Stomach (tissue), 8 donors: ENCODE measurements at regions not wholly inside any gene's neighbourhood (a gene's known extent, or its start where the extent isn't known, plus 50 kb on each side); places are given as distances from the start of the nearest gene placed in this dataset.
A peak's percentile ranks its signal among the peaks of the same experiment; 100 is the strongest.

Experiments
- DNase-seq, 2 donors: peaks; one replicate each; pipeline versions ENCODE4 v3.0.0 to v3.0.0-alpha.2; 2013 to 2019
- H3K27ac ChIP-seq, 5 donors: fragments of 200-600 bp in 4 of 5; sonication (generic) in 4 of 5; one replicate each; pipeline ENCODE4 v1.5.1; 2013 to 2019; ENCODE audit warnings: mild to moderate bottlenecking in 1 of 5, moderate library complexity in 1 of 5
- H3K27me3 ChIP-seq, 3 donors: fragments of 200-600 bp; sonication (generic); one replicate each; pipeline ENCODE4 v1.5.1; 2017 to 2019; ENCODE audit warnings: mixed run types in 1 of 3
- H3K36me3 ChIP-seq, 4 donors: fragments of 200-600 bp; sonication (generic); 1 replicate in 3 of 4; 2 replicates in 1 of 4; pipeline ENCODE4 v1.5.1; 2016 to 2019
- H3K4me1 ChIP-seq, 4 donors: fragments of 200-600 bp; sonication (generic); one replicate each; pipeline ENCODE4 v1.5.1; 2016 to 2019
- H3K4me3 ChIP-seq, 4 donors: fragments of 200-600 bp; sonication (generic) in 3 of 4; one replicate each; pipeline ENCODE4 v1.5.1; 2016 to 2019; ENCODE audit warnings: mild to moderate bottlenecking in 1 of 4
- H3K9me3 ChIP-seq, 4 donors: fragments of 200-600 bp; sonication (generic); one replicate each; pipeline ENCODE4 v1.5.1; 2016 to 2019
- EP300 ChIP-seq: sonication (generic); formaldehyde crosslinking; IDR thresholded peaks from one replicate; pipeline ENCODE4 v1.6.1; 2017; ENCODE audit warnings: antibody characterized with exemption
- POLR2A ChIP-seq, 4 donors: fragments of 450-650 bp; IDR thresholded peaks; one replicate each; pipeline ENCODE4 v1.6.1; 2016; ENCODE audit warnings: antibody characterized with exemption in 4 of 4, control low read depth in 2 of 4, mild to moderate bottlenecking in 1 of 4, moderate library complexity in 1 of 4
- POLR2AphosphoS5 ChIP-seq, 3 donors: sonication (generic); formaldehyde crosslinking; IDR thresholded peaks; one replicate each; pipeline ENCODE4 v1.6.1; 2016; ENCODE audit warnings: antibody characterized with exemption in 3 of 3
- WGBS, 5 donors: extraction: QIAGEN DNeasy Blood & Tissue Kit in 3 of 5; methylation state at CpG; one replicate each; pipeline versions ENCODE4 v1.1.5 to v1.1.7; 2013 to 2018; 5-methylcytosine and 5-hydroxymethylcytosine counted together
- intact Hi-C: fragments of 100-400 bp; cut with DNase I; formaldehyde crosslinking; loops from one replicate; pipeline ENCODE4 v1.15.1; 2023; ENCODE audit warnings: low total_unique reads
- TF ChIP-seq, protein P1 (sequence below), 7 experiments: fragments of 450-650 bp in 4 of 7; fragments of 200-600 bp in 3 of 7; sonication (generic) in 3 of 7; IDR thresholded peaks; one replicate each; pipeline ENCODE4 v1.5.1; 2016 to 2019; ENCODE audit warnings: antibody characterized with exemption in 7 of 7, control low read depth in 2 of 7, mild to moderate bottlenecking in 1 of 7
- donor health status: healthy with polysubstance abuse.
- donor health status: Bipolar disorder and iron deficiency.
- donor health status: healthy.

DNA sequence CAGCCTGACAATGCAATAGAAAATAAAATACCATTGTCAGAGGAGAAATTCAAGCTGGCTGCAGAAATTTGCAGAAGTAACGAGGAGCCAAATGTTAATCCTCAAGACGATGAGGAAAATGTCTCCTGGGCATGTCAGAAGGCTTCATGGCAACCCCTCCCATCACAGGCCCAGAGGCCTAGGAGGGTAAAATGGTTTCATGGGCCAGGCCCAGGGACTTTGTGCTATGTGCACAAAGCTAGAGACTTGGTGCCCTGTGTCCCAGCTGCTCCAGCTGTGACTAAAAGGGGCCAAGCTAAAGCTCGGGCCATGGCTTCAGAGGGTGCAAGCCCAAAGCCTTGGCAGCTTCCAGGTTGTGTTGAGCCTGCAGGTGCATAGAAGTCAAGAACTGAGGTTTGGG, 431.7 kb downstream of the LMO7 start:
- H3K27me3 ChIP-seq: no peaks in the 10 kb centered on the region
- H3K4me1 ChIP-seq: no peaks in the 10 kb centered on the region
- no peak overlapping the region for H3K27ac ChIP-seq
- intact Hi-C loops: no loop called here
- no peak overlapping the region for H3K4me3 ChIP-seq
- peaks cover 0 to 20% (median 14%) of the 10 kb centered on the region in 4 donors for H3K9me3 ChIP-seq
- 82 to 93% (median 85%) methylated on average over 3 of the region's 3 CpGs for WGBS, 5 donors
- TF ChIP-seq POLR2A (IDR thresholded peaks at IDR 0.05) (no peak), EP300 (no peak), POLR2AphosphoS5 (IDR thresholded peaks at IDR 0.05) (no peak)
- TF ChIP-seq, protein P1, sequence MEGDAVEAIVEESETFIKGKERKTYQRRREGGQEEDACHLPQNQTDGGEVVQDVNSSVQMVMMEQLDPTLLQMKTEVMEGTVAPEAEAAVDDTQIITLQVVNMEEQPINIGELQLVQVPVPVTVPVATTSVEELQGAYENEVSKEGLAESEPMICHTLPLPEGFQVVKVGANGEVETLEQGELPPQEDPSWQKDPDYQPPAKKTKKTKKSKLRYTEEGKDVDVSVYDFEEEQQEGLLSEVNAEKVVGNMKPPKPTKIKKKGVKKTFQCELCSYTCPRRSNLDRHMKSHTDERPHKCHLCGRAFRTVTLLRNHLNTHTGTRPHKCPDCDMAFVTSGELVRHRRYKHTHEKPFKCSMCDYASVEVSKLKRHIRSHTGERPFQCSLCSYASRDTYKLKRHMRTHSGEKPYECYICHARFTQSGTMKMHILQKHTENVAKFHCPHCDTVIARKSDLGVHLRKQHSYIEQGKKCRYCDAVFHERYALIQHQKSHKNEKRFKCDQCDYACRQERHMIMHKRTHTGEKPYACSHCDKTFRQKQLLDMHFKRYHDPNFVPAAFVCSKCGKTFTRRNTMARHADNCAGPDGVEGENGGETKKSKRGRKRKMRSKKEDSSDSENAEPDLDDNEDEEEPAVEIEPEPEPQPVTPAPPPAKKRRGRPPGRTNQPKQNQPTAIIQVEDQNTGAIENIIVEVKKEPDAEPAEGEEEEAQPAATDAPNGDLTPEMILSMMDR (IDR thresholded peaks at IDR 0.05): no peak
- DNase-seq: no peak
- no peaks in the 10 kb centered on the region for H3K36me3 ChIP-seq

DNA sequence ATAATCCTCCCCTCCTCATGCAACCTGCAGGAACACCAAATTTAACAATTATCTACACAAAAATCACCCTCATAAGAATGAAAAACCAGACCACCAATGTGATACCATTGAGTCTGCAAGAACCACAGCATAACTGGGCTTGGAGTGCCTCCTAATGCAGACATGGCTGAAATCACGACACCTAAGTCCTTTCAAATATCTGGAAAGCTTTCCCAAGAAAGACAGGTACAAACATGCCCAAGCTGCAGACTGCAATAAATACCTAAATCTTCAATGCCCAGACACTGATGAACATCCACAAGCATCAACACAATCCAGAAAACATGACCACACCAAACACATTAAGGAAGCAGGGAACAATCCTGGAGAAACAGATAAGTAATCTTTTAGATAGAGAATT, 417.1 kb downstream of the LMO7 start:
- DNase-seq: no peak
- H3K36me3 ChIP-seq: no peaks in the 10 kb centered on the region
- intact Hi-C loops: no loop called here
- no peak for TF ChIP-seq EP300
- WGBS, 5 donors: 60 to 80% (median 63%) methylated on average over 1 of the region's 1 CpG
- H3K9me3 ChIP-seq: peaks cover 0 to 10% (median 0%) of the 10 kb centered on the region in 4 donors
- H3K27me3 ChIP-seq: no peaks in the 10 kb centered on the region
- no peak overlapping the region for H3K27ac ChIP-seq
- H3K4me3 ChIP-seq: no peak overlapping the region
- H3K4me1 ChIP-seq: peaks cover 0 to 13% (median 7%) of the 10 kb centered on the region in 4 donors

DNA sequence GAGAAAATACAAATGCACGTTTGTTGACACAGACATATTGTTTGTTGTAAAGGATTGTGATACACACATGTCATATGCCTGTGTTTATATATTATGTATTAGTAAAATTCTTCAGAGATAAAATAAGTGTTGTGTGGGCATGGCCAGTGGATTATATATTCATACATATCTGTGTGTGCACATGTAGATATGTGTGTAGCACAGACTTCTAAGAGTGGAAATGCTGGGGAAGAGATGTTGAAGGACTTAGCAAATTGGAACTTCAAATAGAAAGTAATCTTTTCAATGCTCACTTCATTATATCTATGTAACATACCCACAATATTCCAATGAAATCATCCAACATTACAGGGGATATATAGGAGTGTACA, 413.2 kb downstream of the LMO7 start:
- Histone ChIP-seq H3K4me3 (no peak overlapping the region), H3K4me1 (peaks cover 0 to 13% (median 7%) of the 10 kb centered on the region in 4 donors), H3K9me3 (no peaks in the 10 kb centered on the region), H3K36me3 (no peaks in the 10 kb centered on the region), H3K27me3 (no peaks in the 10 kb centered on the region), H3K27ac (no peak overlapping the region)
- DNase-seq: no peak
- TF ChIP-seq POLR2AphosphoS5 (IDR thresholded peaks at IDR 0.05): no peak
- no peak for TF ChIP-seq POLR2A (IDR thresholded peaks at IDR 0.05)
- TF ChIP-seq, protein P1 (IDR thresholded peaks at IDR 0.05): no peak
- no peak for TF ChIP-seq EP300
- WGBS, 5 donors: 5 to 33% (median 13%) methylated on average over 1 of the region's 1 CpG
- intact Hi-C loops: no loop called here

DNA sequence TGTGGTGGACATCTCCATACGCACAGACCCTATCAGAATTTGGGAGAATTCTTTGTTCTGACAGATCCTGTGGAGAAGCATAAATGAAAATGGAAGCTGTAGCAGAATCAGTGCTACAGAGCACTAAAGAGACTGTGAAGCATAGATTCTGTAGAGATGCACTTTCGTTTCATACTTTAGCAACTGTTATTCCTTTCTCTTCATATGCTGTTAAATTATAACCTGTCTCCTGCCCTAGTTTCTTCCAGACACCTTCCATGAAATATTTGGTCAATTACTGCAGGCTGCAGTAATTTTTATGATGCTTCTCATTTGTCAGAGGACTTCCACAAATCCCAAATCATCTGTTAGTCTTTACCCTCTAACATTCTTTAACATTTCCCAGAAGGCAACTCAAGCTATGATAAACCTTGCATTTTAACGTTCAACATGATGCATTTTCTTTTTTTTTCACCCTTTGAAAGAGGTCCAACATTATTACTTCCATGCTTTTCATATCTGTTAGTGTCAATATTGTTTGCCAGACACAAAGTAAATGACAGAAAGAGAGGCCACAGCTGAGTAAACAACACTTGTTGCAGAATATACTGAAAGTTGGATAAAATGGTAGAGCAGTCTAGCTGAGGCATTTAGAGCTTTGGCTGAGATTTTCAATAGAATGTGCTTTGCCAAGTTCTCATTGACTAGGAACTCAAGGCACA, 412.7 kb downstream of the LMO7 start:
- TF ChIP-seq POLR2A (IDR thresholded peaks at IDR 0.05) (no peak), POLR2AphosphoS5 (IDR thresholded peaks at IDR 0.05) (no peak)
- TF ChIP-seq, protein P1 (IDR thresholded peaks at IDR 0.05): no peak
- H3K27ac ChIP-seq: no peak overlapping the region
- no peaks in the 10 kb centered on the region for H3K27me3 ChIP-seq
- no peaks in the 10 kb centered on the region for H3K36me3 ChIP-seq
- no peaks in the 10 kb centered on the region for H3K9me3 ChIP-seq
- peak in 1 of 2 donors; percentile 60 for DNase-seq
- intact Hi-C loops: no loop called here
- H3K4me3 ChIP-seq: no peak overlapping the region
- WGBS, 5 donors: 49 to 58% (median 53%) methylated on average over 3 of the region's 3 CpGs
- peaks cover 0 to 13% (median 7%) of the 10 kb centered on the region in 4 donors for H3K4me1 ChIP-seq

DNA sequence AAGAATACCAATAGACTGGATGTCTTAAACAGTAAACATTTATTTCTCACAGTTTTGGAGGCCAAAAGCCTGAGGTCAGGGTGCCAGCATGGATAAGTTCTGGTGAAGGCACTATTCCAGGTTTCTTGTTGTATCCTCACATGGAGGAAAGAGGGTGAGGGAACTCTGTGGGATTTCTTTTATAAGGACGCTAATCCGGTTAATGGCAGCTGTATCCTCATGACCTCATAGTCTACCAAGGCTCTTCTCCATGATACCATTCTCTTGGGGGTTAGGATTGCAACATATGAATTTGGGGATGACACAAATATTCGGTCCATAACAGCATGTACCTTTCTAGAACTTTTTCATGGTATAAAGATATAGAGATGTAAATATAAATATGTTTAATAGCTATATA, 412.0 kb downstream of the LMO7 start:
- H3K36me3 ChIP-seq: no peaks in the 10 kb centered on the region
- intact Hi-C loops: no loop called here
- WGBS, 5 donors: 92 to 99% (median 95%) methylated on average over 3 of the region's 3 CpGs

More for the DNA sequence above, 412.0 kb downstream of the LMO7 start:
- Histone ChIP-seq H3K4me3 (no peak overlapping the region), H3K4me1 (peaks cover 0 to 13% (median 7%) of the 10 kb centered on the region in 4 donors), H3K27me3 (no peaks in the 10 kb centered on the region), H3K27ac (no peak overlapping the region), H3K9me3 (no peaks in the 10 kb centered on the region)
- TF ChIP-seq POLR2AphosphoS5 (IDR thresholded peaks at IDR 0.05): no peak
- no peak for TF ChIP-seq POLR2A (IDR thresholded peaks at IDR 0.05)
- TF ChIP-seq, protein P1 (IDR thresholded peaks at IDR 0.05): no peak
- TF ChIP-seq EP300: no peak
- DNase-seq: no peak
